Suppressor macrophage (primary cell): ENCODE measurements at regions not wholly inside any gene's neighbourhood (a gene's known extent, or its start where the extent isn't known, plus 50 kb on each side); places are given as distances from the start of the nearest gene placed in this dataset.

ENCODE experiments used
- DNase-seq, 4 experiments: peaks; one replicate each; pipeline ENCODE4 v3.0.0-alpha.2; 2020 to 2022

- DNase-seq = peak in 2 of 4 experiments; percentile 5 to 28
Observed at GRCh38 chr4:111813555-111814140, 331.6 kb upstream of the FAM241A start.

GRCh38 chr4:111814961-111815360, 330.3 kb upstream of the FAM241A start:
- DNase-seq = no peak

GRCh38 chr4:111821342-111821741, 323.9 kb upstream of the FAM241A start:
- no peak for DNase-seq

GRCh38 chr4:111836601-111837000, 308.7 kb upstream of the FAM241A start:
- DNase-seq = no peak

- DNase-seq = no peak
Observed at GRCh38 chr4:111837761-111838160, 307.5 kb upstream of the FAM241A start.

GRCh38 chr4:111838406-111838930, 306.8 kb upstream of the FAM241A start:
- peak in 2 of 4 experiments; percentile 4 to 22 for DNase-seq

GRCh38 chr4:111839141-111839540, 306.1 kb upstream of the FAM241A start:
- DNase-seq = no peak

GRCh38 chr4:111842336-111842735, 302.9 kb upstream of the FAM241A start:
- DNase-seq = no peak

GRCh38 chr4:111847296-111848008, 297.8 kb upstream of the FAM241A start:
- peak in 2 of 4 experiments; percentile 0 to 21 for DNase-seq

- peak in 1 of 4 experiments; percentile 1 for DNase-seq
Observed at GRCh38 chr4:111849746-111850284, 295.4 kb upstream of the FAM241A start.

- peak; percentile 5 to 32 (median 24) for DNase-seq
Observed at GRCh38 chr4:111854494-111855087, 290.7 kb upstream of the FAM241A start.

GRCh38 chr4:111855308-111855707, 289.9 kb upstream of the FAM241A start:
- no peak for DNase-seq

- no peak for DNase-seq
Observed at GRCh38 chr4:111864066-111864465, 281.2 kb upstream of the FAM241A start.

- no peak for DNase-seq
Observed at GRCh38 chr4:111869339-111869738, 275.9 kb upstream of the FAM241A start.

GRCh38 chr4:111871802-111872201, 273.5 kb upstream of the FAM241A start:
- no peak for DNase-seq

GRCh38 chr4:111873801-111874200, 271.5 kb upstream of the FAM241A start:
- DNase-seq = no peak

GRCh38 chr4:111879539-111879938, 265.7 kb upstream of the FAM241A start:
- no peak for DNase-seq

GRCh38 chr4:111880116-111880515, 265.1 kb upstream of the FAM241A start:
- no peak for DNase-seq

GRCh38 chr4:111883557-111883999, 261.7 kb upstream of the FAM241A start:
- DNase-seq = no peak

GRCh38 chr4:111890412-111890811, 254.8 kb upstream of the FAM241A start:
- no peak for DNase-seq

- DNase-seq = no peak
Observed at GRCh38 chr4:111905511-111905910, 239.7 kb upstream of the FAM241A start.

GRCh38 chr4:111919639-111920038, 225.6 kb upstream of the FAM241A start:
- no peak for DNase-seq

- no peak for DNase-seq
Observed at GRCh38 chr4:111921714-111922113, 223.5 kb upstream of the FAM241A start.
